ENCODE measurements at regions not wholly inside any gene's neighbourhood (a gene's known extent, or its start where the extent isn't known, plus 50 kb on each side); places are given as distances from the start of the nearest gene placed in this dataset.
"Not testable (repeated sequence)": the region's sequence is repeated elsewhere in the genome, so short reads cannot be mapped to it uniquely, and the experiment has no call there.

- no peak for DNase-seq
Observed at GRCh38 chr5:27995867-27996266, 957.5 kb upstream of the CDH9 start.

DNA sequence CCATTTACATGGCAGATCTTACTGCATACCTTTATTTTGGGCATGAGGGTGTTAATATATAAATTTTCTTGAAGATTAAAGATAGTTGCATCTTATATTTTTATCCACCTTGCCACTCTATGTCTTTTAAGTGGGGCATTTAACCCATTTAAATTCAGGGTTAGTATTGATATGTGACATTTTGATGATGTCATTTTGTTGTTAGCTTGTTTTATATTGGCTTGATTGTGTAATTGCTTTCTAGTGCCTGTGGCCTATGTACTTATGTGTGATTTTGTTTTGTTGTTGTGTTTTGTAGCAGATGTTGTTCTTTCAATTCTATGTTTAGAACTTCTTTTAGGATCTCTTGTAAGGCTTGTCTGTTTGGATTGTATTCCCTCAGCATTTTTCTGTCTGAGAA is 939.9 kb upstream of the CDH9 start:
- DNase-seq = no peak

GRCh38 chr5:27969157-27969556 is 930.8 kb upstream of the CDH9 start:
- DNase-seq = no peak

DNA sequence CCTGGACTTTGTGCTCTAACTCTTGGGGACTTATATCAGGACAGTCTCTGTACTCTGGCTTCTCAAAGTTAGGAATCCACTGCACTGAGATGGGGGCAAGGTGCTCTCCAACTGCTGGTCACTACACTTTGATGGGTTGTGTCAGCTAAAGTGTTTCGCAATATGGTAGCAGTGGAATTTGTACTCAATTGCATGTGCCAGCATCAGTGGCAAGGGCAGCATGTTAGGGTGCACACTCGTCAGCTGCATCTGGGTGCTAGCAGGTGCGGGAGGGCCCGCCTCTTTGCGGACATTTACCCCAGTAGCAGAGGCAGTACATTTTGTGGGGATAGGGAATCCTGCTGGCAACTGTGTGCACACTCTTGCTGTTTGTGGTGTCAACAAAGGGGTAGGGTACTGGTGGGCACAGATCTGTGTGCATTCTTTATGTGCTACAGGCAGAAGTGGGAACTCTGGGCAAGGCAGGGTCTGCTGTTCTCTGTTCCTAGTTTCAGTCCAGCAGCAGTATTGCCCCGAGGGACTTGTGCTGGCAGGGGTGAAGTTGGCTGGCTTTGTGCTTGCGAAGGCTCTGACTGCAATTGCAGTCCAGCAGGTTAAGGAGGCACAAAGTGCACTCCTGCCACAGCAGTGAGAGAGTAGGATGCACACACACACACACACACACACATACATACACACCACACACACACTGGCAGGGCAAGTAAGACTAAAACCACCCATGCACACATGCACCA is 924.8 kb upstream of the CDH9 start:
- DNase-seq = no peak

DNA sequence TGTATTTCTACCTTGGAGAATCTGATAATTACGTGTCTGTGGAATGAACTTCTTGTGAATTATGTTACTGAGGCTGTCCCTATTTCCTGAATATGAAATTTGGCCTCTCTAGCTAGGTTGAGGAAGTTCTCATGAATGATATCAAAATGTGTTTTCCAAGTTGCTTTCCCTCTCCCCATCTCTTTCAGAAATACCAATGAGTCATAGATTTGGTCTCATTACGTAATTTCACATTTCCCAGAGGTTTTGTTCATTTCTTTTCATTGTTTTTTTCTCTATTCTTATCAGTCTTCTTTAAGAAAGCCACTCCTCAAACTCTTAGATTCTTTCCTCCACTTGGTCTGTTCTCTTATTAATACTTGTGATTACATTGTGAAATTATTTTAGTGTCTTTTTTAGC is 923.8 kb upstream of the CDH9 start:
- DNase-seq = no peak

DNA sequence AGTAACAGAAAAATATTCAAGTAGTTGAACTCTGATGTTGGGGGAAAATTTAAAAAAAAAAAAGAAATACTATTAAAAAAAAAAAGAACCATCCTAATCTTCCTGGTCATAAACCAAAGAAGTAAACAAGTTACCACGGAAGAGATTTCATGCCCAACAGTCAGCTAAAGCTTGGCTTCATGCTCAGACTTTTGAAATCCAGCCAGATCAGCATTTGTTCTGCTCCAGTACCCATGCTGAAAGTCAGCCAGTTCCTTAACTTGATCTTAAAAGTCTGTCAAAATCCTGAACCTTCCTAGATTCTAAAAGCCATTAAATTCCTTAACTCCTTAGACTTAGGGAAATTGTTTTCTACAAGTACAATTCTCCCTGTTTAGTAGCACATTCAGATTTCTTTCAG is 908.7 kb upstream of the CDH9 start:
- no peak for DNase-seq

GRCh38 chr5:27944471-27944870 is 906.1 kb upstream of the CDH9 start:
- no peak for DNase-seq

DNA sequence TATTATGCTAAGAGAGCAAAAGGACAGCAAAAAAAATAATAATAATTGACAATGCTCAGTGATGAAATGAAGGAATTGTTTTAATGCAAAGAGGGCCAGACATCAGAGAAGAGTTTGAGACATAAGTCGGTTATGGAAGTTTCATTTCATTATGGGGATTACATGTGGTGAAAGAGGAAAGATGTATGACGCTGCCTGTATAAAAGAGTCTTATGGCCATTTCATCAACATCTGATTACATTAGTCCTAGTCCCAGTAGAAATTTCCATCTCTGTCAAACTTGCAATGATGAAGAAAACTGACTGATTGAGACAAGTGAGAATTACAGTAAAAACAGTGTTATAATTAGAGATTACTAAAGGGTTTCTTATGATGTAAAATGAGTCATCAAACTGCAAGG is 900.6 kb upstream of the CDH9 start:
- no peak for DNase-seq

DNA sequence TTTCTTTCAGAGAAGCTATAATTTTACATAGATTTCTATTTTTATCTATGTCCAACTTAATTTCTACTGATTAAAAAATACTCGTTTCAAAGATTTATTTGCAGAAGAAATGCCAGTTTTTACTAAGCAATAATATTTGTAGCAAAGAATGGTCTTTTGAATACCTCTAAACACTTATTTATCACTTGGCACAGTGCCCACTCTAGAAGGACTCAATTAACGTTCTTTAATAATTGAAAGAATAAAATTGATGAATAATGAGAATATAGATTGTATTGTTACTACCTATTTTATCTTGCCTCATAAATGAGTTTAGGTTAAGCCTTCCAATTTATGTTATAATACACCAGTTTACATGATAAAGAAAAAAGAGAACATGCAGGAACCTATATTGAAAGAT is 889.7 kb upstream of the CDH9 start:
- DNase-seq = no peak

- DNase-seq = no peak
Observed at GRCh38 chr5:27911216-27911615, 872.8 kb upstream of the CDH9 start.

GRCh38 chr5:27908341-27908740 is 870.0 kb upstream of the CDH9 start:
- no peak for DNase-seq

- no peak for DNase-seq
Observed at GRCh38 chr5:27906931-27907601, 868.7 kb upstream of the CDH9 start.

- DNase-seq = no peak
Observed at GRCh38 chr5:27906481-27906880, 868.1 kb upstream of the CDH9 start.

GRCh38 chr5:27900761-27901160 is 862.4 kb upstream of the CDH9 start:
- no peak for DNase-seq

- DNase-seq = no peak
Observed at GRCh38 chr5:27876071-27876470, 837.7 kb upstream of the CDH9 start.

- no peak for DNase-seq
Observed at GRCh38 chr5:27875148-27875547, 836.8 kb upstream of the CDH9 start.

DNA sequence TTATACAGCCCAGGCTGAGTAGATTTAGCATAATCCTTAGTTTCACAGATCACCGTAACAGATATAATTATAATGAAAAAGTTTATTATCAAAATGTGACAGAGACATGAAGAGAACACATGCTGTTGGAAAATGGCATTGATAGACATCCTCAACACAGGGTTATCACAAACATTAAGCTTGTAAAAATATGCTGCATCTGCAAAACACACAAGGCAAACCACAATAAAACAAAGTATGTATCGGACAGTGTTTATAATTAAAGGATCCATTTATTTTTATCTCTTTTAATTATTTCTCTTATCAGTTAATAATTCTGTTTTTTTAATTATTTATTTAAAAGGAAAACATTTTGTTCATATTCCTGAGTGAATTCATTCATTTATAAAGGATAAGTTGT is 829.9 kb upstream of the CDH9 start:
- DNase-seq = no peak

DNA sequence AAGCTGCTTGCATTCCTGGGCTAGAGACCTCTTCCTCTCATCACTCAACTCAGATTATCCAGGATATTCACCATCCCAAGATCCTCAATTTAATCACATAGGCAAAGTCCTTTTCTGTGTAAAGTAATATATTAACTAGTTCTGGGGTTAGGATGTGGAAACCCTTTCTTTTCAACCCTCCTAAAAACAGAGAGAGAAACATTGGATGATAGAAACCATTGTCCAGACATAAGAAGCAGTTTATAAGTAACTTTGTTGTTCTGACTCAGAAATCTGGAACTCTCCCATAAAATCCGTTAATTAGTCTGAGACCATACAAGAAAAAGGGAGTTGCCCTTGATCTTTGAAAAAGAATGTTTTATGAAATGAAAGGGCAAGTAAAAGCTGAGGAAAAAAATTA is 817.1 kb upstream of the CDH9 start:
- no peak for DNase-seq

DNA sequence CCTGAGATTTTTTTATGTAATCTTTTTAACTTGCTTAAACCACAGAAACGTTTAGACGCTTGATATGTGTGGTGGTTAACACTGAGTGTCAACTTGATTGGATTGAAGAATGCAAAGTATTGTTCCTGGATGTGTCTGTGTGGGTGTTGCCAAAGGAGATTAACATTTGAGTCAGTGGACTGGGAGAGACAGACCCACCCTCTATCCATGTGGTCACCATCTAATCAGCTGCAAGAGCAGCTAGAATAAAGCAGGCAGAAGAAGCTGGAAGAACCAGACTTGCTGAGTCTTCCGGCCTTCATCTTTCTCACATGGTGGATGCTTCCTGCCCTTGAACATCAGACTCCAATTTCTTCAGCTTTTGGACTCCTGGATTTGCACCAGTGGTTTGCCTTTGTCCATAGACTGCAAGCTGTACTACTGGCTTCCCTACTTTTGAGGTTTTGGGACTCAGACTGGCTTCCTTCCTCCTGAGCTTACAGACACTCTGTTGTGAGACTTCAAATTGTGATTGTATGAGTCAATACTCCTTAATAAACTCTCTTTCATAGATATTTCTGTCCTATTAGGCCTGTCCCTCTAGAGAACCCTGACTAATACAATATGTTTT is 816.0 kb upstream of the CDH9 start:
- no peak for DNase-seq

- DNase-seq = no peak
Observed at GRCh38 chr5:27845248-27845647, 806.9 kb upstream of the CDH9 start.

GRCh38 chr5:27836704-27837103 is 798.3 kb upstream of the CDH9 start:
- not testable (repeated sequence) for DNase-seq

GRCh38 chr5:27832886-27833285 is 794.5 kb upstream of the CDH9 start:
- DNase-seq = no peak

DNA sequence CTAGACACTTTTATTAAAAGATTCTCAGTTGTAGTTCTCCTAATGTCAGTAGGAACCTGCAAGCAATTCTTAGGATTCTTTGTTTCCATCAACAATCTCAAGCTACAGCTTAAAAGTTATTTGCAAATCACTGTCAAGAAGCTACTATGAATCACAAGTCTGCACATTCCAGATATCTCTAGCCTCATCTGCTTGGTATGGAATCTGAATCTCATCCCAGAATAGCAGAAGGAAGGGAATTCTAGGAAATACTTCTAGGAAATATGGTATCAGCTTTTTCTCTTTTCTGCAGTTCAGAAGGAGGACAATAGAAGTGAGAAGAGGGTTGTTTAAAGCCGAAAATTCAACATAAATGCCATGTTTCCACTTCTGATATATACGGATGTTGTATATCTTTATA is 792.2 kb upstream of the CDH9 start:
- no peak for DNase-seq

- DNase-seq = no peak
Observed at GRCh38 chr5:27821681-27822080, 783.3 kb upstream of the CDH9 start.

DNA sequence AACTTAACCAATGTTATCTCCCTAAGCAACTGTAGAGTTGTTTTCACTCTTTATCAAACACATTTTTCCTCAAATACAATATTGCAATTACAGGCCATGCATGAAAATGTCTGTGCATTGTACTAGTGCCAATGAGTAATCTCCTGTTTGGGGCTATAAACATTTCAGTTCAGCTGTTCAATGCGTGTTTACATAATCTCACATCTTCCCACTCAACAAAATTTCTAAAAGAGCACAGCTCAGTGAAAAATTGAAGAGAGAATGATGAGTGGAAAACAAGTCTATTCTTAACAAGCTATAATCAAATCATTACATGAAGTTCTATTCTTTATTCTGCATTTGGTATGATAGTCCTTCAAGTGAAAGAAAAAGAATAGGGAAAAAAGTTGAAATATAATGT is 780.5 kb upstream of the CDH9 start:
- no peak for DNase-seq
